Mucosa of descending colon (tissue), 3 donors: ENCODE measurements at regions not wholly inside any gene's neighbourhood (a gene's known extent, or its start where the extent isn't known, plus 50 kb on each side); places are given as distances from the start of the nearest gene placed in this dataset.

Experiments
- ATAC-seq: fragments of 200-7000 bp; cut with Tn5 transposase; one replicate; pipeline ENCODE4 v1.9.1; 2020; ENCODE audit warnings: mild to moderate bottlenecking, moderate library complexity
- DNase-seq, 3 donors: peaks; one replicate each; pipeline ENCODE4 v3.0.0-alpha.2; 2020
- H3K36me3 ChIP-seq: fragments of 200-600 bp; one replicate; pipeline ENCODE4 v1.8.0; 2021; ENCODE audit warnings: low read depth, mild to moderate bottlenecking
- H3K4me1 ChIP-seq: fragments of 200-600 bp; one replicate; pipeline ENCODE4 v1.8.0; 2021; ENCODE audit warnings: low read depth, mild to moderate bottlenecking
- H3K4me3 ChIP-seq: fragments of 200-600 bp; one replicate; pipeline ENCODE4 v1.8.0; 2021; ENCODE audit warnings: mild to moderate bottlenecking
- H3K9me3 ChIP-seq: fragments of 200-600 bp; one replicate; pipeline ENCODE4 v1.8.0; 2021; ENCODE audit warnings: mild to moderate bottlenecking
- intact Hi-C, 2 donors: fragments of 100-400 bp; cut with DNase I in 1 of 2; cut with micrococcal nuclease in 1 of 2; formaldehyde crosslinking; loops; one replicate each; pipeline versions ENCODE4 v1.11.0 to v1.11.1; 2022; cut with DNase I, micrococcal nuclease
- TF ChIP-seq, protein P1 (sequence below): fragments of 200-600 bp; IDR thresholded peaks from one replicate; pipeline ENCODE4 v1.8.0; 2022; ENCODE audit warnings: antibody characterized with exemption, mild to moderate bottlenecking
- donor health status: DM: no; HTN: no; CAD: no; lungs with moderate emphysema.
- donor health status: DM: no; HTN: no; CAD: no.
- donor health status: DM: no; HTN: yes; CAD: no.

GRCh38 chr22:48358886-48359612 is 1468.6 kb downstream of the BRD1 start:
- Histone ChIP-seq H3K4me1 (no peaks in the 10 kb centered on the region), H3K9me3 (no peaks in the 10 kb centered on the region), H3K4me3 (no peak overlapping the region), H3K36me3 (no peaks in the 10 kb centered on the region)
- DNase-seq (no peak), ATAC-seq (no peak)
- intact Hi-C loops: no loop called here
- TF ChIP-seq, protein P1, sequence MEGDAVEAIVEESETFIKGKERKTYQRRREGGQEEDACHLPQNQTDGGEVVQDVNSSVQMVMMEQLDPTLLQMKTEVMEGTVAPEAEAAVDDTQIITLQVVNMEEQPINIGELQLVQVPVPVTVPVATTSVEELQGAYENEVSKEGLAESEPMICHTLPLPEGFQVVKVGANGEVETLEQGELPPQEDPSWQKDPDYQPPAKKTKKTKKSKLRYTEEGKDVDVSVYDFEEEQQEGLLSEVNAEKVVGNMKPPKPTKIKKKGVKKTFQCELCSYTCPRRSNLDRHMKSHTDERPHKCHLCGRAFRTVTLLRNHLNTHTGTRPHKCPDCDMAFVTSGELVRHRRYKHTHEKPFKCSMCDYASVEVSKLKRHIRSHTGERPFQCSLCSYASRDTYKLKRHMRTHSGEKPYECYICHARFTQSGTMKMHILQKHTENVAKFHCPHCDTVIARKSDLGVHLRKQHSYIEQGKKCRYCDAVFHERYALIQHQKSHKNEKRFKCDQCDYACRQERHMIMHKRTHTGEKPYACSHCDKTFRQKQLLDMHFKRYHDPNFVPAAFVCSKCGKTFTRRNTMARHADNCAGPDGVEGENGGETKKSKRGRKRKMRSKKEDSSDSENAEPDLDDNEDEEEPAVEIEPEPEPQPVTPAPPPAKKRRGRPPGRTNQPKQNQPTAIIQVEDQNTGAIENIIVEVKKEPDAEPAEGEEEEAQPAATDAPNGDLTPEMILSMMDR: no peak

DNA sequence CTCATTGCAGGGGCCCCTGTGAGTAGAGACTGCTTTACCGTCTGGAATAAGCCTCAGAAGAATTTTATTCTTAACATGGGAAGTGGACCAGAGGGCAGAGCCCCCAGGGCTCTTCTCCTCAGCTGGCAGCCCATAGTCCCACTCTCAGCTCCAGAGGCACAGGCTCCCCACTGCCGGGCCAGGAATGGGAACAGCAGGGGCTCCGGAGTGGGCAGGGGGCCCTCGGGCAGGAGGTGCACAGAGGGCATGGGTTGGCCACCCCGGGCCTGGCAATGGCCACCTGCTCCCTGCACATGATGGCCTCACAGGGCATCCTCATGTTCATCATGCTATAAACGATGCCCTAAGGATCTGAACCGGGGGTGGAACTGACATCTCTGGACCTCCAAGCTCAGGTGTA is 1469.7 kb downstream of the BRD1 start:
- H3K4me1 ChIP-seq: no peaks in the 10 kb centered on the region
- no peak for DNase-seq
- intact Hi-C loops: no loop called here
- ATAC-seq: no peak
- H3K4me3 ChIP-seq: no peak overlapping the region
- no peaks in the 10 kb centered on the region for H3K36me3 ChIP-seq
- H3K9me3 ChIP-seq: no peaks in the 10 kb centered on the region
- TF ChIP-seq, protein P1: no peak

GRCh38 chr22:48357196-48357595 is 1470.5 kb downstream of the BRD1 start:
- Histone ChIP-seq H3K9me3 (no peaks in the 10 kb centered on the region), H3K4me1 (no peaks in the 10 kb centered on the region), H3K4me3 (no peak overlapping the region), H3K36me3 (no peaks in the 10 kb centered on the region)
- intact Hi-C loops: no loop called here
- TF ChIP-seq, protein P1: no peak
- no peak for DNase-seq
- ATAC-seq: no peak

DNA sequence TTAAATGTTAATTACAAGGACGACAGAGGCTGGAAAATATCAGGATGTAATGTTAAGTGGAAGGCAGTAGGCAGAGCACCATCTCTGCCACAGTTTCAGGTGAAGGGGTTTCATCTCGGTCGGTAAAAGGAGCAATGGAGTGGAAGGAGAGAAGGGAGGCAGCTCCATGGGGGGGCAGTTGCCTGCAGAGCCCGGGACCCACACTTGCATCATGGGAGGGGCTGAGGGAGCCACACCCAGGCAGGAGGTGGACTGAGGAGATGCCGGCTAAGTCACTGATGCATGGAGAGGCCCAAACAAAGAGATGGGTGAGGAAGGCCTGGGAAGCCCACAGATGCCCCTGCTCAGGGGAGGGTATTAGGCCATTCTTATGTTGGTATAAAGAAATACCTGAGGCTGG is 1470.9 kb downstream of the BRD1 start:
- DNase-seq: no peak
- no peak for ATAC-seq
- no peaks in the 10 kb centered on the region for H3K4me1 ChIP-seq
- H3K4me3 ChIP-seq: no peak overlapping the region
- H3K9me3 ChIP-seq: no peaks in the 10 kb centered on the region
- TF ChIP-seq, protein P1: no peak
- H3K36me3 ChIP-seq: no peaks in the 10 kb centered on the region
- intact Hi-C loops: no loop called here

DNA sequence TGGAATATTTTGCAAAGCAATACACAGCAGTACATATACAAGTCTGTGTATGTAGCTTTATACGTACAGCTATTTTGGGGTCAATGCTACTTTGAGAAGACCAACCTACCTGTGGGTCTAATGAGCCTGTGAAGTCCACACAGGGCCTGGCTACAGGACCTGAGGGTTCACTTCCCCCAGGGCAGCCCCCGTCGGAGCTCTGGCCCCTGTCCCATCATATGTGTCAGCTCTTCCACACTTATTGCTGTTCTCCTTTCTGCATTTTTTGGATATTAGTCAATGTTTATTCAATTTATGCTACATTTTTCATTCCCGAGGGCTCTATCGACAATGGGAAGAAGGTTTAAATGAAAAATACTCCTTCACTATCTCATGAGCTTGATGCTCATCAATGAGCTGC is 1473.6 kb downstream of the BRD1 start:
- intact Hi-C loops: no loop called here
- H3K4me3 ChIP-seq: no peak overlapping the region
- H3K9me3 ChIP-seq: no peaks in the 10 kb centered on the region
- DNase-seq (no peak), ATAC-seq (no peak)
- TF ChIP-seq, protein P1: no peak
- H3K36me3 ChIP-seq: no peaks in the 10 kb centered on the region
- no peaks in the 10 kb centered on the region for H3K4me1 ChIP-seq
